OCI-M2 (cell line): ENCODE measurements at regions not wholly inside any gene's neighbourhood (a gene's known extent, or its start where the extent isn't known, plus 50 kb on each side); places are given as distances from the start of the nearest gene placed in this dataset.
"Not testable (repeated sequence)": the region's sequence is repeated elsewhere in the genome, so short reads cannot be mapped to it uniquely, and the experiment has no call there.

Experiments used
- DNase-seq: peaks from one replicate; lab custom pipeline; 2025; ENCODE audit not compliant: unreplicated experiment; lab: John Stamatoyannopoulos, UW

DNA sequence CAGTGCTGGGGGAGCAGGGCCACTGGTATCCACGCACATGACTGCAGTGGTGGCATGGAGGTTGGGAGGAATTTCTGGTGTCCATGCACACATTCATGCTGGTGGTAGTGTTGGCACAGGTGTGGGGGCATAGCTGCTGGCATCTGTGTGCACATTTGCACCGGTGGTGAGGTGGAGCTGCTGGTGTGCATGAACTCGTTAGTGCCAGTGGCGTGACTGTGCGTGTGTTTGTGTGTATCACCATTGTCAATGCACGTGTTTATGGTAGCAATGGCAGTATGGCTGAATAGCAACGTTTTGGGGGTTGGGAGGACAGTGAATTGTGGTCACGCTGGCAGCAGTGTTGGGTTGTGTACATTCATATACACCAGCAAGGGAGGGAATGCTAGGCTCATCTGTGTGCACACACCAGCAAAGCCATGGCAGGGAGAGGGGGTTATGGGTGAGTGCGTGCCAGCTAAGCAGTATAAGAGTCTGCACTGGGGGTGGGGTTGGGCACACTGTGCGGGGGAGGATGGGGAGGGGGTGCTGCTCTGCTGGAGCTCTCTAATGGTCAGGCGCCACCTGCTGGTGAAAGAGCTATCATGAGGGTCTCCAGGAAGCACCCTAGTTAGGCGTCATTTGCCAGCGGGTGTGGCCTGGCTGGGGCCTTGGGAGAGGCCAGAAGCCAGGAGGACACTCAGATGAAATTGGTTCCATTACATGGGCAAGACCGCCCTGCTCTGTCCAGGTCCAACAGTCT, 626.1 kb upstream of the ID4 start:
- no peak for DNase-seq

DNA sequence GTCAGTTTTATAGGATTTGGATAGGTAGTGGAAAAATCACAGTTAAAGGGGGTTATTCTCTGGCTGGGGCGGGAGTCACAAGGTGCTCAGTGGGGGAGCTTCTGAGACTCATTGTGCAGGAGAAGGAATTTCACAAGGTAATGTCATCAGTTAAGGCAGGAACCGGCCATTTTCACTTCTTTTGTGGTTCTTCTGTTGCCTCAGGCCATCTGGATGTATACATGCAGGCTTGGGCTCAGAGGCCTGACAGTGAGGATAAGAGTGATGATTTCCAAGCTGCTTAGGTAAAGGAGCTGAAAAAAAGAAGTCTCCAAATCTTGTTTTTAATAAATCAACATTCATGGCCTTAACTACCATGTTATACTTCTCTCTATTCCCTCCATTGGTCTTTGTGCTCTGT, 622.9 kb upstream of the ID4 start:
- DNase-seq: no peak

DNA sequence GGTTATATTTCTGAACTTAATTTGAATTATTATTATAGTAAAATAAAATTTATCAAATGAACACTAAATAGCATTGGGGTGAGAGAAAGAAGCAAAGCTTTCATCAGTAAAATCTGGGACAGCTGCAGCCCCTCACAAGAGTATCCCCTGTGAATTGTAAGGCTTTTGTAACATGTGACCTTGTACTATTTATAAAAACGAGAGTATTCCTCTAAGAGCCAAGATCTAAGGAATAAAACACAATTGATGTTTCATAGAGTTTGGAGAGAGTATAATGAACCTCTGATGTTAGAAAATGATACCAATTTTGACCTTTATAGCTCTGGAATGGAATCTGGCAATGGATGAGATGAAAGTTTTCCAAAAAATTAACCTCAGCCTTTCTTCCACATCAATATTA, 617.2 kb upstream of the ID4 start:
- no peak for DNase-seq

DNA sequence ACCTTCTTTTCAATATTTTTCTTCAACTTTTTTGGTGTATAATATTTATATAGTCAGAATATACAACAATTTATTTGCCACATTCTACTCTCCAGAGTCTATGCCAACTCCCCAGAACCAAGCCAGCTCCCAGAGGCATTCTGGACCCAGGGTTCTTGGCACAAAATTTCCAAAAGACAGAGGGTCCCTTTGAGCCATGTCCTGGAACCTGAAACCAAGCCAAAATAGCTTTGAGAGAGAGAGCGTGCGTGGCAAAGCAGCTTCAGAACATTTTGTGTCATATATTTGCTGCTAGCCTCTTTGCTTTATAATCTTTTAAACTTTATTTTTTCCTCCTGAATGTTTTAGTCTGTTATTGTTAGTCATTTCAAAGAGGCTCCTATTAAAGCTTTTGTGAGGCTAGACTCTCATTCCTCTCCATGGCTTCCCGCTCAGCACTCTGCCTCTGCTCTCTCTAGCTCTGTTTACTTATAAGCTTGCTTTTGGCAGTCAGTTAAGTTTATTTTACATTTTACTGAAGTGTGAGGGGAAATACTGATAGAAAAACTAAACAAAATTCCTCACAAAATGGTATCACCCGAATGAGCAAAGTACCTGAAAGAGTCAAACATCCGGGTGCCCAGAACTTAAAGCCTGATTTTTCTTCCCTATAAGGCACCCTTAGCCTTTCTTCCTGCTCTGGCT, 605.1 kb upstream of the ID4 start:
- DNase-seq: no peak

DNA sequence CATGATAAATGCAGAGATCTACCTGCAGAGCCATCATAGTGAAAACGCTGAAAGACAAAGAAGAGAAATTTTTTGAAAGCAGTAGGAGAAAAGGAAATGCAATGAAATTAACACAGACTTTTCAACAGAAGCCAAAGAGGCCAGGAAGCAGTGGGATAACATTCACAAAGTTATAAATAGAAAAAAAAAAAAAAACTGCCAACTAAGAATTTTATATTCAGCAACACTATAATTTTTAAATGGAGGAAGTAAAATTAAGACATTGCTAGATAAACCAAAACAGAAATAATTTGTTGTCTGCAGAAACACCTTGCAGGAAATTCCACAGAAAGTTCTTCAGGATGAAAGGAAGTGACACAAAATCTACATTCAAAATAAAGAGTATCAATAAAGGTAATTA, 591.5 kb upstream of the ID4 start:
- DNase-seq: no peak

DNA sequence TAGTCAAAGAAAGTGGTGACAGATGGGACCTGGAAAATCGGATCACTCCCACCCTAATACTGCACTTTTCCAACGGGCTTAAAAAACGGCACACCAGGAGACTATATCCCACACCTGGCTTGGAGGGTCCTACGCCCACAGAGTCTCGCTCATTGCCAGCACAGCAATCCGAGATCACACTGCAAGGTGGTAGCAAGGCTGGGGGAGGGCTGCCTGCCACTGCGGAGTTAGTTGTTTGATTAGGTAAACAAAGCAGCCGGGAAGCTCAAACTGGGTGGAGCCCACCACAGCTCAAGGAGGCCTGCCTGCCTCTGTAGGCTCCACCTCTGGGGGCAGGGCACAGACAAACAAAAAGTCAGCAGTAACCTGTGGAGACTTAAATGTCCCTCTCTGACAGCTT, 590.0 kb upstream of the ID4 start:
- DNase-seq: not testable (repeated sequence)

DNA sequence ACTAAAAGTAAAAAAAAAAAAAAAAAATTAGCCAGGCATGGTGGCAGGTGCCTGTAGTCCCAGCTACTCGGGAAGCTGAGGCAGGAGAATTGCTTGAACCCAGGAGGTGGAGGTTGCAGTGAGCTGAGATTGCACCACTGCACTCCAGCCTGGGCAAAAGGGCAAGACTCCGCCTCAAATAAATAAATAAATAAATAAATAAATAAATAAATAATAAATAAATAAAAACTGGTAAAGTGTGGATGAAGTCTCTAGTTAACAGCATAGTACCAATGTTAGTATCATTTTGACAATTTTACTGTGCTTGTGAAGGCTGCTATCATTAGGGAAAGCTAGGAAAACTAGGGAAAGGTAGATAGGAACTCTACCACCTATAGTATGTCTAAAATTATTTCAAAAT, 581.0 kb upstream of the ID4 start:
- DNase-seq: not testable (repeated sequence)

DNA sequence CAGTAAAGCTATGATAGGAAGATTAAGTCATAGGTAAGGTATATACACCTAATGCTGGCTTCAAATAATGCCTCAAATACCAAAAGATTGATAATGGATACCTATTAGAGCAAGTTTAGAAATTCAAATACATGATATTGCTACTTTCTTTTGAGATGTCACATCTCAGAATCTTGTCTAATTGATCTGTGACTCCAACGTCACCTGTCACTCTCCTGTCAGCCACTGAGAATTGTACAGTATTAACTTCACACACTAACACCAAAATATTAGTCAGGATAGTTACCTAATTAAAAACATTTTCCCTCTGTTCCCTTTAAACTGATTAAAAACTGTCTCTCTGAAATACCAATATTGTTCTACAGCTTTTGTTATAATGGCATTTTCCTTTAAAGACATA, 575.5 kb upstream of the ID4 start:
- no peak for DNase-seq

DNA sequence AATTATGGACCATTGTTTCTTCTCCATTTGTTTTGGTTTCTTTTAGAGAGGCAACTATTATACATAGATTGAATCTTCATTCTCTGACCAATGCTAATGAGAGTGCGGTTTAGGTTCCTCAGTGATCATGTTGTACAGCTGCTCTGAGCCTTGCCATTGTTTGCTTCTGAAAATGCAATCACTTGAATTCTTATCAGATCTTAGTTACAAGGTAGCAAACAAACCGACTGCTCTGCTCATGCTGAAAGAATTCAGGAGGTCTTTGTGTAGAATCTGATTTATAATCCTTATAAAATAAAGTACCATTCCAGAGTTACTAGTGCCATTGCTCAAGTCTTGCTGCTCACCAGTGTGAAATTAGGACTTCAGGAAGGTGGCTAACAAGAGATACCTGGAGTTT, 569.1 kb upstream of the ID4 start:
- DNase-seq: no peak

DNA sequence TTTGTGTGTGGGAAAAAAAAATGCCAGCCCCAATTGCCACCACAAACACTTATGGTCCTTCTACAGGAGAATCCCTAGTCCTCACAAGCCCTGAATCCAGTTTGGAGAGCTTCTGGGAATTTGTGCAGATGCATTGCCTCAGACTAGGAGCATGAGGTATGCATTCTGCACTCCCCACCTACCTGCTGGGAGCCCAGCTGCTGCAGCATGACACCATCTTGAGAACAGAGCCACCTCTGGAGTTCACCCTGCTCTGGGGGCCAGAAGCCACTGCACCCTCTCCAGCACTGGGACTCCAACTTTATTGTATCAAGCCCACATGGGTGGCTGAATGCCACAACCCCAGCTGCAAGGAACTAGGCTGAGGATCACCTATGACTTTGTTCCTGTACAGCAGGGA, 568.5 kb upstream of the ID4 start:
- DNase-seq: no peak

DNA sequence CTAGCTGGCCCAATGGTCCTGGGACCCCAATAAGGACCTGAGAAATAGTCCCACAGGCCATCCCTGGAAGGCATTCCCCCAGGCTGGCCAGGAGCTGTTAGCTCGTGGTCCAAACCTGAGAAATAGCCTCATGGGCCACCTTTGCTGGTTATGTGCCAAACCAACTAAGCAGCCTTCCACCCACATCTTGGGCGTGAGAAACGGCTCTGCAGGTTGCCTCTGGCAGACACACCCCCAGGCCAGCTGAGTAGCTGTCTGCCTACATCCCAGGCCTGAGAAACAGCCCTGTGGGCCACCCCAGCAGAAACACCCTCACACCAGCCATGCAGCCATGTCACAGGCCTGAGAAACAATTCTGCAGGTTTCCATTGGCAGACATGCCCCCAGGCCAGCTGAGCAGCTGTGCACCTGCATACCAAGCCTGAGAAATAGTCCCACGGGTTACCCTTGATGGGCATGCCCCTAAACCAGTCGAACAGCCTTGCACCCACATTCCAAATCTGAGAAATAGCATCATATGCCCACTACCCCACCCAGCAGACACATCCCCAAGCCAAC, 567.8 kb upstream of the ID4 start:
- no peak for DNase-seq

DNA sequence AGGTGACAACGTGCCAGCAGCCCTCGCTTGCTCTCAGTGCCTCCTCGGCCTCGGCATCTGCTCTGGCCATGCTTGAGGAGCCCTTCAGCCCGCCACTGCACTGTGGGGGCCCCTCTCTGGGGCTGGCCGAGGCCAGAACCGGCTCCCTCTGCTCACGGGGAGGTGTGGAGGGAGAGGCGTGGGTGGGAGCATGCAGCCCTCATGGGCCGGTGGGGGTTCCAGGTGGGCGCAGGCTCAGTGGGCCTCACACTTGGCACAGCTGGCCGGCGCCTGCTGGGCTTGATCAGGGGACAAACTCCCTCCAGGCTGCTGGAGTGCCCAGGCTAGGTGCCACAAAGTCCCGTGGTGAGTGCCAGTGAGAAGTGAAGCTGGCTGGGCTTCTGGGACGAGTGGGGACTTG, 566.6 kb upstream of the ID4 start:
- no peak for DNase-seq

DNA sequence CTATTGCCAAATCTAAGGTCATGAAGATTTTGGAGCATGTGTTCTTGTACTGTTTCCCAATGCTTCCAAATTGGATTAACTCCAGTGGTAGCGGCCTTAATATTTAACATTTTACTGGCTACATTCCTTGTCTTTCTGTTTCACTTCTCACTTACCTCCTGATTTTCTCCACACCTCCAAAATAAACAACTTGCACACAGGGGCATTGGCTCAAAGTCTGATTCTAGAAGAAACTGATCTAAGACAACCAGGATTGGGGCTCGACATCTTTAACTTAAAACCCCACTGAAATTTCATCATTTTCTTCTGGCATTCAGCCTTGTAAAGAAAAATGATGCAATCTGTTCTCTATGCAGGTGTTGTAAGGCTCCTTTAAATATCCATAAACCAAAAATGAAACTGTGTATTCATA, 557.9 kb upstream of the ID4 start:
- DNase-seq: no peak

DNA sequence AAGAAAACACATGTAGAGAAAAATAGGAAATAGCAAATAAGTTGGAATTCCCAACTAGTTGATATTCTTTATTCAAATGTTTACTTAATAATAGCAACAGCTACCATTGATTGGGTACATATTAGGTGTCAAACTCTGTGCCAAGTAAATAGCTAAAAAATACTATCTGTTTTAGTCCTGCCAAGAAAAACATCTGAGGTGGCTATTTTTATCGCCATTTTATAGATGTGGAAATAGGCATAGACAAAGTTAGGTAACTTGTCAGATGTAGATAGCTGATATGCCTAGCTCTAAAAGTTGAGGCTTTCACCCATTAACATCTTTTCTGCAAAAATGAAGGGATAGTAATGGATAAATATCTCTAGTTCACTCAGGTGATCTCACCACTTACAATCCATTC, 549.2 kb upstream of the ID4 start:
- no peak for DNase-seq

DNA sequence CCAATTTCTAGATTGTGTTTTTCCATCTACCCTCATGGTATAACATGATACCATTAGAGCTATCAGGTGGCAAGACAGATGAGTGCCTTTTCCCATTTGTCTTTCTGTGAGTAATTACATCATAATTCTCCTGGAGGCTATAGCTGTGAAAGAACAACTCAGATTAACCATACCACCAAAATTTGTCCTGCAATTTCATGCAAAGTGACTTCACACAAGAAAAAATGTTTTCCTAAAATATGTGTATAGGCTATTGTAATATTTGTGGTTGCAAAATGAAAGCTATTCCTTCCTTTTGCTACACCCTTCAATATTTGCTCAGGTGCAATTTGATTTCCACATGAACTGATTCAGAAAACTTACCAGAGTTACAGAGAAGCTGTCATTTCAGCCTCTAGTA, 547.7 kb upstream of the ID4 start:
- DNase-seq: no peak

DNA sequence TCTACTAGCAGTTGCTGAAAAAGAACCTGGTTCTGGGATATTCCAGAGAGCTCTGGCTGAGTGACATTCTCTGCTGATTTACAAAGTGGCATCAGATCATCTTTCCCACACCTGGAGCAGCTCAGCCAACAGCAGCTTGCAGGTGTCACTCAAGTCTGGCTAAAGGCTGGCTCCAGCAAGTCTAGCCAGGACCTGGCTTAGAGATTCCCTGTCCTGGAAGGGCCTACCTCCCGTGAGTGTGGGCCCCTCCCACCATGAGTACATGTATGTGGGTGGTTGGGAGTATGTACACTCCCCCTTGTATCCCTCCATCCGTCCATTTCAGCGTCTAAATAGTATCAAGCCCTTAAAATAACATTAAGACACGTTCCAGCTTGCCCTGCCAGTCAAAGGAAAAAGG, 539.3 kb upstream of the ID4 start:
- no peak for DNase-seq

DNA sequence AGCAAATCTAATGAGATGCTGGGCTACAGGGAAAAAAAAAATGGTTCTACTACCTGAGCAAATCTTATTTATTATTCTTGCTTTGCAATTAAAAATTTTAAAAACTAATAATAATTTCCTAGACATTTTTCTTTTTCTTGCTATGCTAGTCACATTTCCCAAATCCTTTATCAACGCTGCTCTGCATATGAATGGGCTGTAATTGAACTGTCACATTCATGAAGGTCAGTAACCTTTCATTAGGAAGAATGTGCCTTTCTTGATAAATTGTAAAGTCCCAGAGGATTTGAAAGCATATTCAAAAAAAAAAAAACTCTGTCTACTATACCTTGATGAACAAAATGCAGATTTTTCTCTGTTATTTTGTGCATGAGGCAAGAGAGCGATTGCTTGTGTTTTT, 538.7 kb upstream of the ID4 start:
- no peak for DNase-seq

DNA sequence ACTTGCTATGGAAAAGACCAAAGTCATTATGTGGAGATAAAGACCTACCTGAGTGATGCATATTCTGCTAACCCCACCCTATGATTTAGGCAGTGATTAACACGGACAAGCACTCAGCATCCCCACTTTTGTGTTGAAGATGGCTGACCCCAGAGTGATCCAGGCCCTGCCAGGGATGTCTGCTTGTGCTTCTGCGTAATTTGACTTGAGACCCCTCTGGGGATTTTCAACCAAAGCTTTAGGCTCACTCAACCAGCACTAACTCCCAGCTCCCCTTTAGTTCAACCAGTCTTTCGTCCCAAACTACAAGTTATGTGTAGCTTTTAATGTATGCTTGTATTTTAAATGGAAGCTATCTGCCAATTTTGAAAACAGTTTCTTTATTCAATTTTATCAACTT, 538.0 kb upstream of the ID4 start:
- DNase-seq: no peak

DNA sequence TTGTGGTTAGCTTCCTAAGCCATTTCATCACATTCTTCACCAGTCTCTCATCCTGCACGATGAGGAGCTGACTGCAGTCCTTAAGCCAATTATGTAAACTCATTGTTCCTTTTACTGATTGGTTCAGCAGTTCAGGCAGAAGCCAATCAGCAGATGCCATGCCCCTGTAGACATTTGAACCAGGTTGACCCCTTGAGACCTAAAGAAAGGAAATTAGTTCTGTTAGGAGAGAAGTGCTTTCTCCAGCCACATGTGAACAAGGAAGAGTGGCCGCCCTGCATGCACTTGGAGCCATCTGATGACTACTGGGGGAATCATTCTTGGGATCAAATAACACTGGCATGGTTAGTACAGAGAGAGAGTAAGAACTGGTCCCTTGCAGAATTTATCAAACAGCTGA, 535.2 kb upstream of the ID4 start:
- DNase-seq: no peak

DNA sequence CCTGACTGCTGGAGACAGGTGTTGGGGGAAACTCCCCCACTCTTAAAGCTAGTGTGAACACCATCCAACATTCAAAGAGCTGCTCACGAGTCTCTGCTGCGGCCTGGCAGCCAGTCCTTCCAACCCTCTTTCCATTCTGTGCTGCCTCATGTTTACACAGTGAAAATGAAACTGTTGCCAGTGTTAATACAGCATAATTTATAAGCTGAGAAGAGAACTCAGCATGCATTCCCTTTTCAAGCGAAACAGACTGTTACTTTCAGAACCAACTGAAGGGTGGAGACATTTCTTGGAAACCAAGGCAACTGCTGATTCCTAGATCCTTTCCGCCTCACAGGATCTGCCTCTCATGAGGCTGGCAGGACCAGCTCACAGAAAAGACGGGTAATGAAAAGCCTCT, 533.8 kb upstream of the ID4 start:
- no peak for DNase-seq

DNA sequence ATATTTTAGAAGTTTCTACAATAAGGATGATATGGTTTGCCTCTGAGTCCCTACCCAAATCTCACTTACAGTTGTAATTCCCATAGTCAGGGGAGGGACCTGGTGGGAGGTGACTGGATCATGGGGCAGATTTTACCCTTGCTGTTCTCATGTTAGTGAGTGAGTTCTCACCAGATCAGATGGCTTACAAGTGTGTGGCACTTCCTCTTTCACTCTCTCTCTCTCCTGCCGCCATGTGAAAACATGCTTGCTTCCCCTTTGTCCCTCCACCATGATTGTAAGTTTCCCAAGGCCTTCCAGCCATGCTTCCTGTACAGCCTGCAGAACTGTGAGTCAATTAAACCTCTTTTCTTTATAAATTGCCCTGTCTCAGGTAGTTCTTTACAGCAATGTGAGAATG, 527.5 kb upstream of the ID4 start:
- no peak for DNase-seq

DNA sequence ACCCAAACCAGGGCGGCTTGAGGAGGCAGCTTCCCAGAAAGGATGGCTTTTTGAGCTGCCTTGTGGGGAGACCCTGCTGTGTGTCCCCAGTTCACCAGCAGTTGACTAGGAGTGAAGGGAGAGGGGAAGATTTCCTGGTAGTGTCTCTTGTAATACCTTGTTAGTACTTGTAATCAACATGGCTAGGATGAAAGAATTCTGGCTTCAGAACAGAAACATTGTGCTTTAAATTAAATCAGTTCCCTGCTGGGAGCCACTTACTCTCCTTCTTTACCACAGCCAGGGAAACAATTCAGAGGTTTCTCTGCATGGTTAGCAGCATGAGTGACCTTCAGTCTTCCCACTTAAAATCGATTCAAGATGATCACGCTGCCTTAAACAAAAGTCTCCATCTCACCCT, 525.4 kb upstream of the ID4 start:
- no peak for DNase-seq
